C4-2B (cell line): ENCODE measurements at regions not wholly inside any gene's neighbourhood (a gene's known extent, or its start where the extent isn't known, plus 50 kb on each side); places are given as distances from the start of the nearest gene placed in this dataset.

Experiments
- H3K27ac ChIP-seq: fragments of 450-650 bp; 2 replicates; pipeline ENCODE4 v1.5.1; 2017
- CTCF ChIP-seq: fragments of 450-650 bp; conservative IDR thresholded peaks from 2 replicates; pipeline ENCODE4 v1.5.1; 2017; ENCODE audit warnings: mild to moderate bottlenecking
- ZFX ChIP-seq: fragments of 450-650 bp; IDR thresholded peaks from 2 replicates; pipeline ENCODE4 v1.6.1; 2017

- no peak overlapping the region for H3K27ac ChIP-seq
- no peak for TF ChIP-seq CTCF
- no peak for TF ChIP-seq ZFX
These were observed 343.1 kb downstream of the CBLN2 start for GRCh38 chr18:72201032-72201431.

GRCh38 chr18:72197591-72197990 lies 346.6 kb downstream of the CBLN2 start:
- TF ChIP-seq CTCF: no peak
- no peak overlapping the region for H3K27ac ChIP-seq

- TF ChIP-seq ZFX (no peak), CTCF (no peak)
- no peak overlapping the region for H3K27ac ChIP-seq
These were observed 350.1 kb downstream of the CBLN2 start for GRCh38 chr18:72194072-72194471.

GRCh38 chr18:72187956-72188355 lies 356.2 kb downstream of the CBLN2 start:
- TF ChIP-seq CTCF: no peak
- no peak for TF ChIP-seq ZFX

GRCh38 chr18:72181241-72181764 lies 362.8 kb downstream of the CBLN2 start:
- TF ChIP-seq ZFX (no peak), CTCF (no peak)
- no peak overlapping the region for H3K27ac ChIP-seq

More at GRCh38 chr18:72187956-72188355, 356.2 kb downstream of the CBLN2 start:
- no peak overlapping the region for H3K27ac ChIP-seq

GRCh38 chr18:72180689-72181088 lies 363.5 kb downstream of the CBLN2 start:
- no peak for TF ChIP-seq ZFX
- TF ChIP-seq CTCF: no peak
- no peak overlapping the region for H3K27ac ChIP-seq

- TF ChIP-seq ZFX: no peak
- TF ChIP-seq CTCF: no peak
- no peak overlapping the region for H3K27ac ChIP-seq
These were observed 369.0 kb downstream of the CBLN2 start for GRCh38 chr18:72174972-72175649.
